ENCODE measurements at regions not wholly inside any gene's neighbourhood (a gene's known extent, or its start where the extent isn't known, plus 50 kb on each side); places are given as distances from the start of the nearest gene placed in this dataset.

DNA sequence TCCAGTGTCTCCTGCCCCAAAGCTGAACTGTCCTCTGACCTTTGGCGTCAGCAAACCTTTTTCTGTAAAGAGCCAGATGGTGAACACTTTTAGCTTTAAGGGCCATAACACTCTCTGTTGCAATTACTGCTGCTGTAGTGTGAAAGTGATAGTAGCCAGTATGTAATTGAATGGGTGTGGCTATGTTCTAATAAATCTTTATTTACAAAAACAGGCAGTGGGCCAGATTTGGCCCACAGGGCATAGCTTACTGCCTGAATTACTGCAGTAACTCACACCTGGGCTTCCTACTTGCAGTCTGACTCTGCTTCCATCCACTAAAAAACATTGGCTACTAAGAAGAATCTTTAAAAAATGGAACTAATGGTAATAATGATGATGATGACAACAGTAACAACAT lies 68.0 kb upstream of the SLC6A11 start:
- no peak overlapping the region for H3K4me2 ChIP-seq (ENCODE audit: control insufficient read depth, extremely low read depth, insufficient read depth, low read depth, low read length)
- peaks cover 37% of the 10 kb centered on the region for H3K27me3 ChIP-seq (ENCODE audit: control insufficient read depth, extremely low read depth, insufficient read depth, low read length)
- no peak overlapping the region for H3K27ac ChIP-seq (ENCODE audit: control insufficient read depth, insufficient read depth, low read length)
- H3K4me1 ChIP-seq (ENCODE audit: control insufficient read depth, extremely low read depth, insufficient read depth, low read length) = no peaks in the 10 kb centered on the region
- DNase-seq (ENCODE audit: low read depth, low spot score) = no peak
- no peak for TF ChIP-seq EZH2 (IDR thresholded peaks at IDR 0.05; ENCODE audit: low read length)
- no peak for TF ChIP-seq CTCF (optimal IDR thresholded peaks at IDR 0.05 in 1 of 3, IDR thresholded peaks at IDR 0.05 in 1 of 3, conservative IDR thresholded peaks at IDR 0.05 in 1 of 3; ENCODE audit: extremely low read depth in 1 of 3, insufficient read depth in 2 of 3, low read length in 3 of 3)
- H3K9ac ChIP-seq (ENCODE audit: control insufficient read depth, extremely low read depth, insufficient read depth, low read length) = no peak overlapping the region
- dilution Hi-C loops (cut with MboI; ENCODE audit: extremely low pct_ligation_motif_present, low sequenced_read_pairs) = no loop called here
- H3K79me2 ChIP-seq (ENCODE audit: control insufficient read depth, insufficient read depth, low read length) = no peaks in the 10 kb centered on the region
- no peaks in the 10 kb centered on the region for H3K36me3 ChIP-seq (ENCODE audit: control insufficient read depth in 2 of 2, extremely low read depth in 1 of 2, insufficient read depth in 2 of 2, low read length in 2 of 2)
- H3K4me3 ChIP-seq (ENCODE audit: control insufficient read depth in 2 of 3, extremely low read depth in 1 of 3, insufficient read depth in 2 of 3, low read depth in 1 of 3, low read length in 3 of 3) = no peak overlapping the region
- FAIRE-seq = no peak
- no peaks in the 10 kb centered on the region for H3K9me3 ChIP-seq (ENCODE audit: control insufficient read depth, low read depth, low read length)
- no peaks in the 10 kb centered on the region for H4K20me1 ChIP-seq (ENCODE audit: control insufficient read depth, extremely low read depth, insufficient read depth, low read length)
- no peaks in the 10 kb centered on the region for H3K9me1 ChIP-seq (ENCODE audit: control insufficient read depth, extremely low read depth, insufficient read depth, low read length)
- H2AFZ ChIP-seq (ENCODE audit: control insufficient read depth, low read length) = no peak overlapping the region

DNA sequence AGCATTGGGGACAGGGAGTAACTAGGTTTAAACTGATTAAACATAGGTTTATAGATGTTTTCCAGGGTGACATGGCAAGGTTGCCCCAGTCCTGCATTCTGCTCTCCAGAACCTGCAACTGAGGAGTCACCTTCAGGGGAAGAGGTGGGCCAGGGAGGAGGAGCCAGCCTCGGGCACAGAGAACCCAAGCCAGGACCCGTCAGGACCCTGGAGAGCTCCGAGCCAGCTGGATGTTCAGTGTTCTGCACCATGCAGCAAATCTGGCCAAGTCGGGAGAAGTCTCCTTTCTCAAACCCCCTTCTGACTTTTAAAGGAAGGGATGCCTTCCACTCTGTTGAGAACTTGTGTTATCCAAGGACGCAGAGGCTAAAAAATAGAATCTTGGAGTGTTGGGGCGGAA lies 62.1 kb upstream of the SLC6A11 start:
- dilution Hi-C loops (cut with MboI; ENCODE audit: extremely low pct_ligation_motif_present, low sequenced_read_pairs) = no loop called here
- H3K4me3 ChIP-seq (ENCODE audit: control insufficient read depth in 2 of 3, extremely low read depth in 1 of 3, insufficient read depth in 2 of 3, low read depth in 1 of 3, low read length in 3 of 3) = no peak overlapping the region
- no peaks in the 10 kb centered on the region for H3K36me3 ChIP-seq (ENCODE audit: control insufficient read depth in 2 of 2, extremely low read depth in 1 of 2, insufficient read depth in 2 of 2, low read length in 2 of 2)
- no peaks in the 10 kb centered on the region for H4K20me1 ChIP-seq (ENCODE audit: control insufficient read depth, extremely low read depth, insufficient read depth, low read length)
- no peak overlapping the region for H3K9ac ChIP-seq (ENCODE audit: control insufficient read depth, extremely low read depth, insufficient read depth, low read length)
- H3K4me1 ChIP-seq (ENCODE audit: control insufficient read depth, extremely low read depth, insufficient read depth, low read length) = peaks cover 23% of the 10 kb centered on the region
- DNase-seq (ENCODE audit: low read depth, low spot score) (no peak), FAIRE-seq (peak; percentile 71)
- H3K27ac ChIP-seq (ENCODE audit: control insufficient read depth, insufficient read depth, low read length) = no peak overlapping the region
- H3K79me2 ChIP-seq (ENCODE audit: control insufficient read depth, insufficient read depth, low read length) = no peaks in the 10 kb centered on the region
- H3K27me3 ChIP-seq (ENCODE audit: control insufficient read depth, extremely low read depth, insufficient read depth, low read length) = peaks cover 30% of the 10 kb centered on the region
- H3K4me2 ChIP-seq (ENCODE audit: control insufficient read depth, extremely low read depth, insufficient read depth, low read depth, low read length) = no peak overlapping the region
- H3K9me1 ChIP-seq (ENCODE audit: control insufficient read depth, extremely low read depth, insufficient read depth, low read length) = no peaks in the 10 kb centered on the region
- H3K9me3 ChIP-seq (ENCODE audit: control insufficient read depth, low read depth, low read length) = no peaks in the 10 kb centered on the region
- no peak for TF ChIP-seq CTCF (optimal IDR thresholded peaks at IDR 0.05 in 1 of 3, IDR thresholded peaks at IDR 0.05 in 1 of 3, conservative IDR thresholded peaks at IDR 0.05 in 1 of 3; ENCODE audit: extremely low read depth in 1 of 3, insufficient read depth in 2 of 3, low read length in 3 of 3)
- TF ChIP-seq EZH2 (IDR thresholded peaks at IDR 0.05; ENCODE audit: low read length) = no peak
- H2AFZ ChIP-seq (ENCODE audit: control insufficient read depth, low read length) = no peak overlapping the region

All from keratinocyte (primary cell).